EL (cell line): ENCODE measurements at regions not wholly inside any gene's neighbourhood (a gene's known extent, or its start where the extent isn't known, plus 50 kb on each side); places are given as distances from the start of the nearest gene placed in this dataset.
"Not testable (repeated sequence)": the region's sequence is repeated elsewhere in the genome, so short reads cannot be mapped to it uniquely, and the experiment has no call there.

ENCODE experiments used
- DNase-seq: peaks from one replicate; pipeline ENCODE4 v3.0.0-alpha.2; 2016

GRCh38 chr12:46946137-46946536 lies 120.3 kb upstream of the SLC38A4 start:
- peak; percentile 77 for DNase-seq

GRCh38 chr12:46948936-46949545 lies 123.2 kb upstream of the SLC38A4 start:
- DNase-seq = no peak

GRCh38 chr12:46950094-46950493 lies 124.3 kb upstream of the SLC38A4 start:
- DNase-seq = peak; percentile 89

- no peak for DNase-seq
Measured at GRCh38 chr12:46952880-46953483, 126.4 kb upstream of the PCED1B start.

- peak; percentile 28 for DNase-seq
Measured at GRCh38 chr12:46956451-46957035, 122.9 kb upstream of the PCED1B start.

GRCh38 chr12:46958053-46958452 lies 121.4 kb upstream of the PCED1B start:
- no peak for DNase-seq

GRCh38 chr12:46958599-46959290 lies 120.7 kb upstream of the PCED1B start:
- DNase-seq = no peak

- peak; percentile 90 for DNase-seq
Measured at GRCh38 chr12:46959502-46959901, 119.9 kb upstream of the PCED1B start.

- no peak for DNase-seq
Measured at GRCh38 chr12:46960681-46961080, 118.7 kb upstream of the PCED1B start.

- DNase-seq = no peak
Measured at GRCh38 chr12:46963191-46963590, 116.2 kb upstream of the PCED1B start.

GRCh38 chr12:46963977-46964971 lies 115.1 kb upstream of the PCED1B start:
- peak; percentile 92 for DNase-seq

GRCh38 chr12:46965137-46965536 lies 114.3 kb upstream of the PCED1B start:
- no peak for DNase-seq

- no peak for DNase-seq
Measured at GRCh38 chr12:46965880-46966279, 113.5 kb upstream of the PCED1B start.

- no peak for DNase-seq
Measured at GRCh38 chr12:46970636-46971035, 108.8 kb upstream of the PCED1B start.

GRCh38 chr12:46973937-46974336 lies 105.5 kb upstream of the PCED1B start:
- not testable (repeated sequence) for DNase-seq

- no peak for DNase-seq
Measured at GRCh38 chr12:46977871-46978375, 101.5 kb upstream of the PCED1B start.

- no peak for DNase-seq
Measured at GRCh38 chr12:46981622-46982021, 97.8 kb upstream of the PCED1B start.

GRCh38 chr12:46982629-46983392 lies 96.6 kb upstream of the PCED1B start:
- no peak for DNase-seq

GRCh38 chr12:46983393-46983793 lies 96.0 kb upstream of the PCED1B start:
- DNase-seq = no peak

- peak; percentile 72 for DNase-seq
Measured at GRCh38 chr12:46983959-46984841, 95.2 kb upstream of the PCED1B start.

GRCh38 chr12:46985816-46986215 lies 93.6 kb upstream of the PCED1B start:
- DNase-seq = no peak
